Stimulated activated CD4-positive, alpha-beta T cell treated with anti-CD3 and anti-CD28 coated beads, Interleukin-15, amount 100 ng/mL, for 24 hours (primary cell): ENCODE measurements at regions not wholly inside any gene's neighbourhood (a gene's known extent, or its start where the extent isn't known, plus 50 kb on each side); places are given as distances from the start of the nearest gene placed in this dataset.

Experiments used
- DNase-seq: peaks from one replicate; pipeline ENCODE4 v3.0.0-alpha.2; 2020

DNA sequence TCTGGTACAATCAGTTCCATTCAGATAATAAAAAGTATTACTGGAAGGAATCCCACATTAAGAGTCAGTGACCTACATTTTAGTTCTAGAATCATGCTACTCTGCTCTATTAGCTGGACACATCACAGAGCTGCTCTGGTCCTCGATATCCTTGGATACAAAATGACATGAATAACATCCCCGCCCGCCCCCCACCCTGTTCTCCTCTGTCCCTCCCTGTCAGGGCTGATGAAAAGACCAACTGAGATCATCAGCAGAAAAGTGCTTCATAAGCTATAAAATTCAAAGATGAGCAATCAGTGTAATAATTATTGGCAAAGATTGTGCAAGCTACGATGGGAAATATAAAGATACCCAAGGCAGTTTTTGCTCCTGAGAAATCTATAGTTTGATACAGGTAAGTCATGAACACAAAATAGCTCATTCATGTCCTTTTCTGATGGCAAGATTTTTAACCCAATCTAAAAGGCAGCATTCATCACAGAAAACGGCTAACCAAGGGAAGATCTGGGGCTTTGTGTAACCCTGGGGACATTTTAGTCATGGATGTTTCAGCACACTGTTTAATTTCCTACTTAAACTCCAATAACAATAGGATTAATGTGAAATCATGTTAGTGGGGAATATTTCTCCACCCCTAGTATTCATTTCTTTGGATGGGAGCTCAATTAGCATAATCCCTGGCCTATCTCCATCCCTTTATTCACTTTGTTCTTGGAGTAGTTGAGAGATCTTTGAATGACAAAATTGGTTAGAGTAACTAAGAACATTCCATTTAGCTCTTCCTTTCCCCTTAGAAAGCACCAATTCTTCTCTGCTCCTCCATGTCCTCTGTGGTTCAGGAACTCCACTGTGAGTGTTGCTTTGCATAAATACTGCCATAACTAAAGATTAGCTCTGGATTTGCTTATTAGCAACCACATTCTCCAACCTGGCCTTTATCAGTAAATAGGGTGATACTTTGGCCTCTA is 459.4 kb upstream of the GRIA1 start:
- no peak for DNase-seq

DNA sequence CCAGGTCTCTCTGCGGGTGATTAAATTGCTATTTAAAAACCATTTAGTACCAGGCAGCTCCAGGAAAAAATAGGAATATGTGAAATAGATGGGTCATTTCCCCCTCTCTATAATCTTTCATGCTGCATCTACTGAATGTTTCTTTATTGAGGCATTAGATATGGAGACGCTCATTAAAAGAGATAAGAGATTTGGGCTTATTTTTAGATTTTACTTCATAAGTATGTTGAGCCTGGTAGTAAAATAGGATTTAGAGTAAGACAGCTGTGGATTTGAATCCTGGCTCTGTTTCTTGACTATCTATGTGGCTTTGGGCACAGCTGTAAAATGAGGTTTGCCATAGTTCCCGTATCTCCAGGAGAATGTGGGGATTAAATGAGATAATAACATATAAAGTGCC is 451.0 kb upstream of the GRIA1 start:
- DNase-seq, result no peak

DNA sequence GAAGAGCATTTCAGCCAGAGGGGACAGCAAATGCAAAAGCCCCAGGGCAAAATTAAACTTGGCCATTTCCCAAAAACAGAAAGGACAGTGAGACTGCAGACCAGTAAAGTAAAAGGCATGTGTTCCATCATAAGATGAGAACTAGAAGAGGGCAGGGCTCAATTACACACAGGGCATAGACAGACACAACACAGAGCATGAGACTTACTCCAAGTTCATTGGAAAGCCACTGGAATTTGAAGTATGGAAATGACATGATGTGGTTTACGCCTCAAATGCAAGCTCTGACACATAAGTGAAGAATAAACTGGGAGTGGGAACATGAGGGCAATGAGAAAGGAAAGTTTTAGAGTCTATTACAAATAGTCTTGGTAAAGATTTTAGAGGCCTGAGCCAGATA is 446.6 kb upstream of the GRIA1 start:
- DNase-seq, result no peak

DNA sequence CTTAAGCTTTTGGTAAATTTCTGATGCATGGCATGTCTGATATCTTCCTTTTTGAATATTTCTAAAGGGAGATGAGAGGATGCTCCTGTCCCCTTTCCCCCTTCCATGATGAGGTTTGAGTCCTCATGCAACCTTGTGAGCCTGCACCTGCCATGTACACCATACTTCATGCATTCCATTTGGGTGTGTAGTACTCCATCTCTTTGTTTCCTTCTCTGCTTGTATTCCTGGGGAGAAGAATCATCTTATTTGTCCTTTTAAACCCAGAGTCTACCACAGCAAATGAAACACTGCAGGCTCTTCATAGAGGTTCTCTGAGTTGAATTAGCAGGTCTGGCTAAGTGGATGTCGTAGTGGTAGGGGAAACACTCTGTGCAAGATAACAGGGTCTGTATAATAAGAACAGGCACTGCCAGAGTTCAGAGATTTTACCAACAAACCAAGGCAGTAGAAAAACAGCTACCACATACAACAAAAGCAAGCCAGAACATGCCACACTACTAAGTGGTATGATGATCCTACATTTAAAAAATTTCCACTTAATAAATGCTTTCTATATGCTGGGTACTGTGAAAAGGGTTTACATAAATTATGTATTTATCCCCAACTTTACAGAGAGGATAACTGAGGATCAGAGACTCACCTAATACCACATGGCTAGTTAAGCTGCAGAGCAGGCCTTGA is 439.8 kb upstream of the GRIA1 start:
- no peak for DNase-seq

DNA sequence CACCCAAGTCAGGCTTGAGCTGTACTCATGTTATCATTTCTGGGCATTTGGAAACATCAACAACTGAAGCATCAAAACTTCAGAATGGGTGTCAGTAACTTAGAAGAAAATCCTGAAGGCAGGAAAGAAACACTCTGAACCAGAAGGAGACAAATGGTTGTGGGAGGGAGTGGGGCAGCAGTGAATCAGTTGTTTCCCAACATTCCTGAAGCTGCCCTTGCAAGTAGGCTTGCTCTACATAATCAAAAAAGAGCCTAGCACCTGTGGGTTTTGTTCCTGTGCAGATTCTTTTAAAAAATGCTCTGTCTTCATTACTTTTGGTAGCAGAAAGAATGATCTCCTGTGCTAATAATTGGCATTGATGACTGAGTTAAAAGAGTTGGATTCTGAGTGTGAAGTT is 424.2 kb upstream of the GRIA1 start:
- no peak for DNase-seq

DNA sequence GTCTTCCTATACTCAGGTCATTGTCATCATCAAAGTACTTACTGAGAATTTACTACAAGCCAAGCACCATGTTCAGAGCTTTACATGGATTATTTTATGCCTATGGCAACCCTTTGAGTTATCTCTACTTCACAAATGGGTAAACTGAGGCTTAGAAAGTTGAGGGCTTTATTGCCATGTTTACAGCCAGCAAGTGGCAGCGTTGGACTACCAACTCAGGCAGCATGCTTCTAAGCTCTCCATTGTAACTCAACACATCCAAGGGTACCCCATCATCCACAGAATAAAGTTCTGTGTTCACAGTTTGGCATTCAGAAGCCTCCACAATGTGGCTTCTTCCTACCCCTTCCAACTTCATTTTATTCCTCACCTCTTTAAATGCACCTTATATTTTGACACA is 422.6 kb upstream of the GRIA1 start:
- no peak for DNase-seq

DNA sequence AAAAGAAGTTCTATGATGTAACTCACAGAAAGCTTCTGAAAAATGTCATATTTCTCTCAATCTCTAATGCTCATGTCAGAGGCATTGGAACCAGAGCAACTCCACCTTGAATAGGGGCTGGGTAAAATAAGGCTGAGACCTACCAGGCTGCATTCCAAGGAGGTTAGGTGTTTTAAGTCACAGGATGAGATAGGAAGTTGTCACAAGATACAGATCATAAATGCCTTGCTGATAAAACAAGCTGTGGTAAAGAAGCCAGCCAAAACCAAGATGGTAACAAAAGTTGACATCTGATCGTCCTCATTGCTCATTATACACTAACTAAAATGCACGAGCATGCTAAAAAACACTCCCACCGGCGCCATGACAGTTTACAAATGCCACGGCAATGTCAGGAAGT is 411.1 kb upstream of the GRIA1 start:
- no peak for DNase-seq

DNA sequence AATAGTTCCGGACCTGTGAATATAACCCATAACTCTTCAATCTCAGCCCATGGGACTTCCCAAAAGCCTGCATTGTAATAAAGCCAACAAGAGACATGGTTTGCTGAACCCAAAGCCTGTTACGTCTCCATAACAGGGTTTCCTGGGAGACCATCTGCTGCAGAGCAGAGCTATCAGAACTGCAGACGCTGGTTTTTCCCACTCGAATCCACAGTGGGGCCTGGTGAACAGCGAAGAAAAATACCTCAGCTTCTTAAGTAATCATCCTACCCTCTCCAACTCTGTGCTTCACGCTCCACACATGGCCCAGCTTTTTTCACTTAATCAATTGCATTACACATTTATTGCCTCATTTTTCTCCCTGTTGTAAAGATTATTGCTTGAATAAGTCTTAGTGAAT is 409.5 kb upstream of the GRIA1 start:
- DNase-seq, result no peak

DNA sequence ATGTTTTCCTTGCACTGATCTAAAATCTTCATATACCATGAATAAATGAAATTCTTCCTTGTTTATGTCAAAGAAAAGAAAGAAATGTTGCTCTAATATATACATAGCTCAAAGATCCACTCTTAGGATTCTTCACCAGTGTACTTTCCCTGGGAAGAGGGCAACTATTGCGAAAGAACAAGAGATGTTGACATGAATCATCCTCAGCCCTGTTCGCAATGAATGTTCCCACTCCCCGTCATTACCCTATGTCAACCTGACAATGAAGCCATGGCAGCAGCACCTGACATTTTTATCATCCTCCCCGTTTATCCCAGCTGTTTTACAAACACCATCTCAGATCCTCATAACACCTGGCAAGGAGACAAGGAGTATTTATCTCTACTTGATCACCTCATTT is 409.1 kb upstream of the GRIA1 start:
- DNase-seq, result no peak

DNA sequence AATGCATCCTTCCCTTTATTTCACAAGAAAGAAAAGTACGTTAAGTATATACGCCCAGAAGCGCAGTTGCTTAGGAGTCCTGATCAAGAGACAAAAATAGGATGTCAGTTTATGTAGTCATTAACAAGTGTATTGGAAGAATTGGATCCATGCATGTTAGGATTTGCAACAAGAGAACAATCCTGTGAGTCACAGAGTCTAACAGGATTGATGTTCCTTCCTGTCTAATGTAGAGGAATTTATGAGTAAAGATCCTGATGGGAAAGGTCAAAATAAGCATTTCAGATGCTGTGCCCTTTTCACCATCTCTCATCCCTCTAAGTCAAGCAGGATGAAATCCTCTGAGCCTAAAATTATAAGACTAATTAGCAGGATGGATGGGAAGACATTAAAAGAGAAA is 406.0 kb upstream of the GRIA1 start:
- DNase-seq, result no peak

DNA sequence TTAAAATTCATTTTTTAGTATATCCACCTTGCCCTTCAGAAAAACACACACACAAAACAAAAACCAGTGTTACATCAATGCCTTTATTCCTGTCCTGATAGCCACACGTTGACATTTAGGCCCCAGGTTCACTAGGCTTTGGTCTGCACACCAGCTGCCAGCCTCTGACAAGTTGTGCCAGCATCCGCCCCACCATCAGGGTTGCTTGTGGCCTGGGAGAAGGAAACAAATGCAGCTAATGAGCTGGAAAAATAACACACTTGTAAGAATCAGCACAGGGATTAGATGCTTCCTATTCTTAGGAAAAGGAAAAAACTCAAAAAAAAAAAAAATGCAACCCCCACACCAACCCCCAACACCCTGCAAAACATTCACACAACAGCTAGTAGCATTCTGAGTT is 404.0 kb upstream of the GRIA1 start:
- no peak for DNase-seq

DNA sequence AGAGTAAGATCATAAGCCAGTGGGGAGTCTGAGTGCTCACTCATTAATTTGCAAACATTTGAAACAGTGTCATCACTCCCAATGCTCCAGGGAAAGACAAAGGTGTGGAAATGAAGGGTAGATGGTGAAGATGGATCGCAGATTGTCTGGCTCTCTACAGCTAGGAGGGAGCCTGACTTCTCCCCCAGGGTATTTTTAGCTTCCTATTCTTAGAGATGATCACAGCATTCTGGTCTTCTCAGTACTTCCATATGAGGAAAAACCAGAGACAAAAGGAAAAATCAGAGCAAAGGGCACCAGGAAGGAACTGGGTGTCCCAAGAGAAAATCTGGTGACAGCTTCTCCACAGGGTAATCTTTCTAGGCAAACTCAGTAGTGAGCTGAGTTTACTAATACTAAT is 401.9 kb upstream of the GRIA1 start:
- DNase-seq, result no peak

DNA sequence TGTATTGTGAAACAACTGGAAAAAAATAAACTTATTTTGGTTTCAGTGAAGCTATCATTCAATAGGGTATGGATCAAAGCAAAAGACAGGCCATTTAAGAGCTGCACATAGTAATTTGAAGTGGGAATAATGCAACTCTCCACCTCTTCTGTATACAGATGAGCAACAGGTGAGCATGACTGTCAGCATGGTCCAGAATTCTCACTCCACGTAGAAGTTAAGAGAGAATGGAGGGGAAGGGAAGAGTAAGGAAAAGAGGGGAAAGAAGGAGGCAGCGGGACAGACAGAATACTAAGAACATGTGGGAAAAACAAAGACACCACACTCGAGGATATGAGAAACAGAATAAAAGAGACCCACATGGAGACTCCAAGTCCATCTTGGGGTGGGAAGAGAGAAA is 396.1 kb upstream of the GRIA1 start:
- no peak for DNase-seq

DNA sequence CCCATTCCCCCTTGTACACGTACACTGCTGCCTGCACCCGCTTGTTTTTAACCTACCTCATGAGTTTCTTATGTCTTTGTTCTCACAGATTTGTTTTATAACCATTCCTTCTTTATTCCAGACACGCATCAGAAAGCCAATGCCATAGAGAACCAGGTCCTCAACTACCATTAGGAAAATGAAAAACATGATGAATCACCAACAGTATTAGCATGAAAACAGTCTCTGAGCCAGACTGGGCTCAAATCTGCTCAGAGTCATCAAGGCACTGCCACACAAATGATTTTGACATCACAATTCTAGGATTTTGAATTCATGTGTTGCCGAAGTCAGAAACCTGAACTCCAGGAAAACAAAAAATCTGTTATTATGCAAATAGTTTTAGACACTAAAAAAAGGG is 394.1 kb upstream of the GRIA1 start:
- DNase-seq, result no peak

DNA sequence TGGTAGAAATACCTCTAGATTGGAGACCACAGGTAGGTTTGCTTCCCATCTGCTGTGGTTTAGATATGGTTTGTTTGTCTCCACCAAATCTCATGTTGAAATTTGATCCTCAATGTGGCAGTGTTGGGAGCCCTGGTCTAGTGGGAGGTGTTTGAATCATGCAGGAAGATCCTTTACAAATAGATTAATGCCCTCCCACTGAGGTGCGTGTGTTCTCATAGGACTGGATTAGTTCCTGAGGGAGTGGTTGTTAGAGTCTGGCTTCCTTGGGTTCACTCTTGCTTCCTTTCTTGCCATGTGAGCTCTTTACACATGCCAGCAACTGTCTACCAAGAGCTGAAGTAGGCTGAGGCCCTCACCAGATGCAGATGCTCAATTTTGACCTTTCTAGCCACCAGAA is 391.1 kb upstream of the GRIA1 start:
- DNase-seq, result no peak

DNA sequence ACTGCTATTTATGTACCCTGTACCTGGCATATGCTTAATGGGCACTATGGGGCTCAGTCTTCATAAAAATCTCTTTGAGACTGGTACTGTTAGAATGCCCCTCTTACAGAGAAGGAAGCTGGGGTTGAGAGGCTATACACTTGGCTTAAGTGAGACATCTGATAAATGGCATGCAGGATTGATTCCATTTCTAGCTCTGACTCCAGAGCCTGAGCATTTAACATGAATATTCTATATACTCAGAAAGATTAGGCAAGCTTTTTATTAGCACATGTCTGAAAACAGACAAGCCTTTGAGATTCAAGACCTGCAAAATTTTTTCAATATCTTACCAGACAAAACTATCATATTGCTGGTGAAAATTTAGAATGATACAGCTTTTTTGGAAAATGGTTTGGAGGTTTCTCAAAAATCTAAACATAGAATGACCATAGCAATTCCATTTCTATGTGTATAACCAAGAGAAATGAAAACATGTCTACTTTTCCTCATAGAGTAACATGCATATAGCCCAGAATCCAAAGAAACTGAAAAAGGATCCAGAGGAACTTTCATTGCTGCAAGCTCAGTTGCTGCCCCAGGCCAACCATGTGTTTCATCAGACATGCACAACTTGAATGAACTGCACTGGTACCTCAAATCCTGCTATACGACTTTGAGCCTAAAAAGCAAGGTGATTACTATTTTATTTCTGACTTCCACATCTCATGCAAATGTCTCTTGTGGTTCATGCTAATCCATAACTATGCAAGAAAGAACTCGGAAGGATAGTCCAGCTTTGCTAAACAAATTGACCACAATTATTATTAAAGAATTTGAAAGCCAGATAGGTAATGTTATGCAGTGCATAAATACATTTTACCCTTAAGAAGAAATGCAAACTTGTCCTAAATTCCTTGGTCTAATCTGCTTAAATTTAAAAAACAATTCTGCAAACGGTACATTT is 389.0 kb upstream of the GRIA1 start:
- DNase-seq, result no peak

DNA sequence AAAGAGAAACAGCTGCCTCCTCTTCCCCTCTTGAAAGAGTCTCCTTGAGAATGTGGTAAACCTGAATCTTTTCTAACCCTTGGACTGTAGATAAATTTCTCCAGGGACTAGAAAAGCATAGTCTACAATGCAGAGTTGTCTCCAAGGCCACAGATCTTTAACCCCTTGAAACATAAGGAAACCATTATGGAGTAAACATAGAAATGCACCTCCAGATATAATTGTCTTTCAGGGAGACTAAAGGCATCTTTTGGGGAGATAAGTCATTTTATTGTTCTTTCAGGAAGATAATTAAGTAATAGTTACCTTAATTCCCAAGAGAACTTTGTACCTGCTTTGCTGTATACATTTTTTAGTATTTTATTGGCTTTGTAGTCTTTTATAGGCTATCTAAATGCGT is 373.6 kb upstream of the GRIA1 start:
- no peak for DNase-seq

DNA sequence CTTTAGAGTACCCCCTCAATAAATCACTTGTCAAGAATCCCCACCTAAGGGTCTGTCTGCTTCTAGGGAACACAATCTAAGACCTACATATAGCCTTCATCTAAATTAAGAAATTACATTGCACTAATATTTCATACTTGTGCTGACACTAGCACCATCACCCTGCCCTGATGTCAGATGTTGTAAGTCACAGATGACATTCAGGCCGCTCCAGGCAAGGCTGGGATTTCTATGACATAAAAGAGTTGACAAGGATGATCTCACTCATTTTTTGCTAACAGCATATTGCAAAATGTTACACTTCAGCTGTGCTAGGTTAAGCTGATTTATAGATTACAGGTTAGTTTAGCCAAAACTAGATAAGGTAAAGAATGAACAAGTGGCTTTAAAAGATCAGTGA is 372.5 kb upstream of the GRIA1 start:
- no peak for DNase-seq

DNA sequence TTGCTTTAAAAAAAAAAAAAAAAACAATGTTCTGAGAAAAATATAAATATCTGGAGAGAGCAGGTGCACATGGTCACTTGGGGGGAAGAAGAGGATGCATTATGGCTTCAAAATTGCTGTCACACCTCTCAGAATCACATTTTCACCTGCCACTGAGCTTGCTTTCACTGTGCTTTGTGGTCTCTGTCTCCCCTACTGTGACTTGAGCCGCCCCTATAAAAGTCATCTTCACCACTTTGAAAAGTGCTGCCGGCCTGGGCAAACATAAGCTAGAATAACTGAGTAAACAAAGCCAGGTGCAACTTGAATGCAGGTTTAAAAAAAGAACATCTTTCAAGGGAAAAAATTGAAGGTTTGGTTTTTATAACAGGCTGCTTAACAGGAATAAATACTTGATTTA is 368.1 kb upstream of the GRIA1 start:
- DNase-seq, result no peak

DNA sequence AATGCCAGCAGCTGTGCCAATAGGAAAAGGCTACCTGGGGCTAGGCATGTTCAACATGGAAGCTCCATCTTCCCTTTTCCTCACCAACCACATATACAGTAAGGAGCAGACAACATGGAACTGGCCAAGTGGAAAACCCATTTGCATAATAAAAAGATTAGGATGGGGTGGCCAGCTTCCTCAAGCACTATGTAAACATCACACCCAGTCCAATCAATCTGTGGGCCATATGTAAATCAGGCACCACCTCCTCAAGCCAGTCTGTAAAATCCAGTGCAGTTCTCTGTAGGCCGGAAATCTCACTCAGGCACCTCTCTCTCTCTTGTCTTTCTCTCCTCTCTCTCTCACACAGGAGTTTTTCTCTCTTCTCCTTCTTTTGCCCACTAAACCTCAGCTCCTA is 360.2 kb upstream of the GRIA1 start:
- no peak for DNase-seq

DNA sequence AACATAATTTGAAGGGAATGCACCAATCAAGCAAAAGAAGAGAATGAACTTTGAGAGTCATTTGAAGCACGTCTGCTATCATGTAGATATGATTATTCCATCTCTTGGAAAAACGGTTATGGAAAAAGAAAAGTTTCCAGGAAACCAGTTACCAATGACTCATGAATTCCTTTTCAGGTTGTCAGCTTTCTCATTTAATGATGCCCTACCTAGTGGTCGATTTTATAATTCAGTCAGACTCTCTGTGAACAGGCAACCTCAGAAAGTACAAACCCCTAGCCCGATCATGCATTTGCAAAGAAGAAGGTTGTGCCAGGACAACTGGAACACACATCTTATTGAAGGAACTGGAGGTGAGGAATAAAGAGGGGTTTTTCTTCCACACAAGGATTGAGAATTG is 355.1 kb upstream of the GRIA1 start:
- DNase-seq, result no peak

DNA sequence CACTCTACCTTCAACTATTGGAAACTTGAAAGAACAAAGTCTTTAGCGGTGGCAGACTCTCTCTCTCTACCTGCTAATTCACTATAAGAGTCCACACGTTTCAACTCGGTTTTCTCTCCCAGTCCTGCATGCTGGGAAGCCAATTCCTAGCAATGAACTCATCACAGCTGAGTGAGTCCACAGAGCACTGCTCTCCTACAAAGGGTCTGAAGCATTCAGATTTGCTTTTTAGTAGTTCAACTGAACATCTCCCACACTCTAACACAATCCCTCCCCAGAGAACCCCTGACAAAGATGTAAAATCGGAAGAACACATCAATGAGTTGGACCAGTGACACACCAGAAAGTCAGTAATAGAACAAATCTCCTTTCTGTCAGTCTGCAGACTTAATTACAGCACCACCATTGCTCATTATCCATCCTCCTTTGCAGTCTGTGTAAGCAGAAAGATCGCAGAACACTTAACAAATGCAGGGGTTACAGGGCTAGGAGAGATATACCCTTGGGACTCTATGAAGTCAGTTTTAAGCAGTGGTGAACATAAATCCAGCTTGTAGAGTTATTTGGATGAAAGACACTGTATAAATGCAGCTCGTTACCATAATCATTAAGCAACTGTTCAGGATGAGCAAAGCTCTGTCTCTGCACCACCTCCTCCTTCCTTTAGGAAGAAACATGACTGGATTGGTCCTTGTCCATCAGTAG is 353.4 kb upstream of the GRIA1 start:
- DNase-seq, result no peak
